IMR-90 (cell line): ENCODE measurements at regions not wholly inside any gene's neighbourhood (a gene's known extent, or its start where the extent isn't known, plus 50 kb on each side); places are given as distances from the start of the nearest gene placed in this dataset.

ENCODE experiments used
- ATAC-seq: fragments of 200-7000 bp; cut with Tn5 transposase; 2 replicates; pipeline ENCODE4 v1.9.1; 2020; ENCODE audit warnings: low read depth, mild to moderate bottlenecking, moderate library complexity
- BruUV-seq: library from RNA; stranded (reverse); fragments of 400-500 nt; replicated peaks from 2 replicates; lab custom pipeline; 2021; lab: Mats Ljungman, UMichigan
- CTCF ChIA-PET: fragments of 300-600 bp; formaldehyde crosslinking; extraction: SDS; loops from one replicate; lab custom pipeline; 2021; ENCODE audit warnings: antibody characterized with exemption; lab: Yijun Ruan, JAX
- POLR2A ChIA-PET: fragments of 300-600 bp; sonication (Branson Sonifier 250); formaldehyde crosslinking; loops from one replicate; lab custom pipeline; 2022; ENCODE audit warnings: antibody characterized with exemption; ENCODE audit not compliant: unreplicated experiment; lab: Charles Lee
- DNase-seq: peaks from one replicate; pipeline ENCODE4 v3.0.0; 2013
- H2AFZ ChIP-seq: replicated peaks from 2 replicates; pipeline ENCODE3; 2013; ENCODE audit warnings: low read length, mild to moderate bottlenecking; ENCODE audit not compliant: poor library complexity
- H2AK5ac ChIP-seq: 2 replicates; pipeline ENCODE4 v1.6.1; 2013; ENCODE audit warnings: low read depth, low read length, inconsistent platforms
- H2AK9ac ChIP-seq: replicated peaks from 2 replicates; pipeline ENCODE3; 2013; ENCODE audit warnings: mild to moderate bottlenecking, low read depth, low read length, moderate library complexity; ENCODE audit not compliant: poor library complexity
- H2BK120ac ChIP-seq: 2 replicates; pipeline ENCODE4 v1.6.1; 2013; ENCODE audit warnings: low read depth, low read length, inconsistent platforms
- H2BK15ac ChIP-seq: 3 replicates; pipeline ENCODE4 v1.6.1; 2013; ENCODE audit warnings: low read depth, low read length, inconsistent platforms
- H2BK20ac ChIP-seq: 2 replicates; pipeline ENCODE4 v1.6.1; 2013; ENCODE audit warnings: low read depth, mild to moderate bottlenecking, inconsistent platforms, low read length, moderate library complexity
- H2BK5ac ChIP-seq: 2 replicates; pipeline ENCODE4 v1.6.1; 2013; ENCODE audit warnings: mild to moderate bottlenecking, low read depth, low read length, inconsistent platforms; ENCODE audit not compliant: poor library complexity, severe bottlenecking
- H3K14ac ChIP-seq: replicated peaks from 2 replicates; pipeline ENCODE4 v1.6.1; 2013; ENCODE audit warnings: low read depth, low read length, inconsistent platforms
- H3K18ac ChIP-seq: 2 replicates; pipeline ENCODE4 v1.6.1; 2013; ENCODE audit warnings: low read depth, low read length, control low read depth
- H3K23ac ChIP-seq: 2 replicates; pipeline ENCODE4 v1.6.1; 2013; ENCODE audit warnings: low read depth, low read length, inconsistent platforms
- H3K27ac ChIP-seq: 2 replicates; pipeline ENCODE4 v1.5.1; 2013; ENCODE audit warnings: mild to moderate bottlenecking, control low read depth, low read length; ENCODE audit not compliant: insufficient read depth
- H3K27me3 ChIP-seq: 2 replicates; pipeline ENCODE4 v1.6.1; 2013; ENCODE audit warnings: low read length; ENCODE audit not compliant: control insufficient read depth, insufficient read depth
- H3K36me3 ChIP-seq: 2 replicates; pipeline ENCODE4 v1.6.1; 2013; ENCODE audit warnings: low read length, mixed read lengths; ENCODE audit not compliant: control insufficient read depth, insufficient read depth
- H3K4ac ChIP-seq: 2 replicates; pipeline ENCODE4 v1.6.1; 2013; ENCODE audit warnings: low read depth, low read length, inconsistent platforms
- H3K4me1 ChIP-seq: 2 replicates; pipeline ENCODE4 v1.6.1; 2013; ENCODE audit warnings: low read length, mixed read lengths; ENCODE audit not compliant: control insufficient read depth, insufficient read depth
- H3K4me2 ChIP-seq: 2 replicates; pipeline ENCODE4 v1.6.1; 2013; ENCODE audit warnings: low read depth, mild to moderate bottlenecking, control low read depth, low read length, moderate library complexity
- H3K4me3 ChIP-seq: 2 replicates; pipeline ENCODE4 v1.5.1; 2013; ENCODE audit warnings: low read depth, mild to moderate bottlenecking, control low read depth, low read length, moderate library complexity; ENCODE audit not compliant: insufficient read depth
- H3K56ac ChIP-seq: 2 replicates; pipeline ENCODE4 v1.6.1; 2013; ENCODE audit warnings: low read length, inconsistent platforms; ENCODE audit not compliant: insufficient read depth; ENCODE audit errors: extremely low read depth
- H3K79me1 ChIP-seq, 2 experiments: 2 replicates each; pipeline ENCODE4 v1.6.1; 2013; ENCODE audit warnings: low read length in 2 of 2, inconsistent platforms in 1 of 2, low read depth in 1 of 2
- H3K9ac ChIP-seq: 2 replicates; pipeline ENCODE4 v1.6.1; 2013; ENCODE audit warnings: low read depth, low read length, control low read depth
- H3K9me1 ChIP-seq: 2 replicates; pipeline ENCODE4 v1.6.1; 2013; ENCODE audit warnings: low read length, inconsistent platforms; ENCODE audit not compliant: insufficient read depth
- H3K9me3 ChIP-seq: 2 replicates; pipeline ENCODE4 v1.6.1; 2013; ENCODE audit warnings: low read length; ENCODE audit not compliant: control insufficient read depth, insufficient read depth
- H4K20me1 ChIP-seq: 2 replicates; pipeline ENCODE4 v1.6.1; 2013; ENCODE audit warnings: low read length, inconsistent platforms; ENCODE audit not compliant: insufficient read depth
- H4K5ac ChIP-seq: 2 replicates; pipeline ENCODE4 v1.6.1; 2013; ENCODE audit warnings: mild to moderate bottlenecking, low read depth, low read length, control low read depth
- H4K8ac ChIP-seq, 2 experiments: 2 replicates each; pipeline ENCODE4 v1.6.1; 2013; ENCODE audit warnings: low read depth in 2 of 2, low read length in 2 of 2, control low read depth in 1 of 2, inconsistent platforms in 1 of 2
- H4K91ac ChIP-seq: 2 replicates; pipeline ENCODE4 v1.6.1; 2013; ENCODE audit warnings: low read depth, low read length, inconsistent platforms; ENCODE audit not compliant: insufficient read depth
- ELK1 ChIP-seq: fragments of 150-350 bp; IDR thresholded peaks from 2 replicates; pipeline ENCODE4 v1.6.1; 2016; ENCODE audit warnings: low read depth, mild to moderate bottlenecking, low read length, moderate library complexity, borderline replicate concordance
- MAZ ChIP-seq: IDR thresholded peaks from 2 replicates; pipeline ENCODE4 v1.6.1; 2012; ENCODE audit warnings: low read depth, mild to moderate bottlenecking, low read length, improper control_type of control experiment, moderate library complexity, borderline replicate concordance
- RCOR1 ChIP-seq: IDR thresholded peaks from 2 replicates; pipeline ENCODE4 v1.6.1; 2012; ENCODE audit warnings: mild to moderate bottlenecking, low read length, improper control_type of control experiment; ENCODE audit not compliant: insufficient replicate concordance
- dilution Hi-C: fragments of 300-500 bp; cut with HindIII; formaldehyde crosslinking; loops from one replicate; pipeline ENCODE4 v1.14.3; 2018; ENCODE audit warnings: low sequenced_read_pairs; ENCODE audit not compliant: unreplicated experiment
- in situ Hi-C: fragments of 300-500 bp; cut with MboI; formaldehyde crosslinking; loops from 3 replicates; pipeline ENCODE4 v1.14.3; 2019; ENCODE audit warnings: low sequenced_read_pairs, inconsistent platforms, mixed read lengths
- intact Hi-C: fragments of 100-400 bp; cut with micrococcal nuclease; formaldehyde crosslinking; loops from 2 replicates; pipeline ENCODE4 v1.10.0; 2022

- Histone ChIP-seq H4K8ac (no peak overlapping the region), H3K36me3 (no peaks in the 10 kb centered on the region), H3K4me1 (no peaks in the 10 kb centered on the region), H3K4me2 (no peak overlapping the region), H3K4me3 (no peak overlapping the region), H4K20me1 (no peaks in the 10 kb centered on the region), H3K9ac (no peak overlapping the region), H2BK20ac (no peak overlapping the region), H3K18ac (no peak overlapping the region), H2BK15ac (no peak overlapping the region), H3K9me3 (no peaks in the 10 kb centered on the region), H3K14ac (no peak overlapping the region), H3K23ac (no peak overlapping the region), H3K4ac (no peak overlapping the region), H3K27ac (no peak overlapping the region), H3K79me1 (no peaks in the 10 kb centered on the region), H2AFZ (no peak overlapping the region), H2BK5ac (no peak overlapping the region), H2AK5ac (no peak overlapping the region), H4K91ac (no peak overlapping the region), H2AK9ac (no peak overlapping the region), H3K56ac (no peak overlapping the region), H3K9me1 (no peaks in the 10 kb centered on the region), H2BK120ac (no peak overlapping the region), H4K5ac (no peak overlapping the region), H3K27me3 (no peaks in the 10 kb centered on the region)
- TF ChIP-seq RCOR1: no peak
- no peak for TF ChIP-seq ELK1
- no peak for TF ChIP-seq MAZ
- DNase-seq (no peak), ATAC-seq (no peak)
- dilution Hi-C loops (no loop called here), intact Hi-C loops (no loop called here), in situ Hi-C loops (no loop called here)
- CTCF ChIA-PET: no interaction called here
- POLR2A ChIA-PET: no interaction called here
- no TSS peak for BruUV-seq
Measured at GRCh38 chr2:198702796-198703195, 754.9 kb downstream of the SATB2 start.
